Endothelial cell (in vitro differentiated cells): ENCODE measurements at regions not wholly inside any gene's neighbourhood (a gene's known extent, or its start where the extent isn't known, plus 50 kb on each side); places are given as distances from the start of the nearest gene placed in this dataset.

ENCODE experiments used
- DNase-seq: peaks from one replicate; pipeline ENCODE4 v3.0.0; 2021; ENCODE audit warnings: low spot score
- H3K27ac Mint-ChIP-seq: one replicate; pipeline ENCODE4 v1.8.0; 2021; ENCODE audit warnings: mixed read lengths, inconsistent platforms; ENCODE audit not compliant: unreplicated experiment
- H3K27me3 Mint-ChIP-seq: one replicate; pipeline ENCODE4 v1.8.0; 2021; ENCODE audit warnings: mild to moderate bottlenecking, moderate library complexity, mixed read lengths, inconsistent platforms; ENCODE audit not compliant: unreplicated experiment
- H3K36me3 Mint-ChIP-seq: one replicate; pipeline ENCODE4 v1.8.0; 2021; ENCODE audit warnings: mild to moderate bottlenecking, low read depth, mixed read lengths, inconsistent platforms; ENCODE audit not compliant: unreplicated experiment
- H3K4me1 Mint-ChIP-seq: one replicate; pipeline ENCODE4 v1.8.0; 2021; ENCODE audit warnings: mild to moderate bottlenecking, mixed read lengths, inconsistent platforms; ENCODE audit not compliant: unreplicated experiment
- H3K4me3 Mint-ChIP-seq: one replicate; pipeline ENCODE4 v1.8.0; 2021; ENCODE audit warnings: mild to moderate bottlenecking, mixed read lengths, inconsistent platforms; ENCODE audit not compliant: unreplicated experiment
- H3K9me3 Mint-ChIP-seq: one replicate; pipeline ENCODE4 v1.8.0; 2021; ENCODE audit warnings: mixed read lengths, inconsistent platforms; ENCODE audit not compliant: unreplicated experiment
- CTCF ChIP-seq: fragments of 200-600 bp; sonication (generic); IDR thresholded peaks from one replicate; pipeline ENCODE4 v1.5.0; 2021; ENCODE audit warnings: antibody characterized with exemption; ENCODE audit not compliant: unreplicated experiment

- Mint-ChIP-seq H3K9me3 (no peaks in the 10 kb centered on the region), H3K27ac (no peak overlapping the region), H3K36me3 (no peaks in the 10 kb centered on the region), H3K4me3 (no peak overlapping the region), H3K4me1 (no peaks in the 10 kb centered on the region), H3K27me3 (no peaks in the 10 kb centered on the region)
- no peak for TF ChIP-seq CTCF
- DNase-seq = no peak
These were observed 297.7 kb upstream of the DIAPH2 start for GRCh38 chrX:96386981-96387380.

GRCh38 chrX:96387801-96388200 lies 296.8 kb upstream of the DIAPH2 start:
- no peaks in the 10 kb centered on the region for H3K9me3 Mint-ChIP-seq
- H3K4me1 Mint-ChIP-seq = no peaks in the 10 kb centered on the region
- no peak overlapping the region for H3K27ac Mint-ChIP-seq
- no peak overlapping the region for H3K4me3 Mint-ChIP-seq
- no peak for DNase-seq
- no peaks in the 10 kb centered on the region for H3K27me3 Mint-ChIP-seq
- no peak for TF ChIP-seq CTCF
- H3K36me3 Mint-ChIP-seq = no peaks in the 10 kb centered on the region

GRCh38 chrX:96389281-96390047 lies 295.2 kb upstream of the DIAPH2 start:
- no peak for DNase-seq

GRCh38 chrX:96394598-96394997 lies 290.0 kb upstream of the DIAPH2 start:
- DNase-seq = no peak
- no peaks in the 10 kb centered on the region for H3K36me3 Mint-ChIP-seq
- no peaks in the 10 kb centered on the region for H3K4me1 Mint-ChIP-seq
- no peaks in the 10 kb centered on the region for H3K9me3 Mint-ChIP-seq
- H3K4me3 Mint-ChIP-seq = no peak overlapping the region
- no peak overlapping the region for H3K27ac Mint-ChIP-seq
- H3K27me3 Mint-ChIP-seq = no peaks in the 10 kb centered on the region
- no peak for TF ChIP-seq CTCF

More at GRCh38 chrX:96389281-96390047, 295.2 kb upstream of the DIAPH2 start:
- no peaks in the 10 kb centered on the region for H3K27me3 Mint-ChIP-seq
- H3K9me3 Mint-ChIP-seq = no peaks in the 10 kb centered on the region
- H3K36me3 Mint-ChIP-seq = no peaks in the 10 kb centered on the region
- no peak overlapping the region for H3K27ac Mint-ChIP-seq
- TF ChIP-seq CTCF = no peak
- H3K4me3 Mint-ChIP-seq = no peak overlapping the region
- no peaks in the 10 kb centered on the region for H3K4me1 Mint-ChIP-seq

- TF ChIP-seq CTCF = no peak
- H3K27ac Mint-ChIP-seq = no peak overlapping the region
- no peaks in the 10 kb centered on the region for H3K36me3 Mint-ChIP-seq
- H3K4me1 Mint-ChIP-seq = no peaks in the 10 kb centered on the region
- no peak overlapping the region for H3K4me3 Mint-ChIP-seq
- H3K9me3 Mint-ChIP-seq = no peaks in the 10 kb centered on the region
- no peak for DNase-seq
- no peaks in the 10 kb centered on the region for H3K27me3 Mint-ChIP-seq
These were observed 281.2 kb upstream of the DIAPH2 start for GRCh38 chrX:96403446-96403845.
